ENCODE measurements at regions not wholly inside any gene's neighbourhood (a gene's known extent, or its start where the extent isn't known, plus 50 kb on each side); places are given as distances from the start of the nearest gene placed in this dataset.
A peak's percentile ranks its signal among the peaks of the same experiment; 100 is the strongest.

DNA sequence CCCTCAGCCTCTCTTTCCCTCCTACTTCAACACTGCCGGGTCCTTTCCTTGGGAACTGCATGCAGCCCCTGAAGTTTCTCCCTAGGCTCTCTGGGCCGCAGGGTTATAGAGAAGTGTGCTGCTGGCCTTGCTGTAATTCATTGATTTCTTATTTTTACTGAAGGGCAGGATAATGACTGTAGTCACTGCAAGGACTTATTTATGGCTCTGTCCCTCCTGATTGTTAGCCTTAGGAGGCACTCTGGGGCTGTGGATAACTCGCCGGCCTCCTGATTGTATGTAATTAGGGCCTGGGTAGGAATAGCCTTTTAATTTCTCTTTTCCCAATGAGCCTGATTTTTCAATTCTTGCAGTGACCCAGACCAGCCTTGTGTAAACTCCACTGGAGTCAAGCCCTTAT is 138.3 kb upstream of the CDH13 start:
- no peak for DNase-seq

DNA sequence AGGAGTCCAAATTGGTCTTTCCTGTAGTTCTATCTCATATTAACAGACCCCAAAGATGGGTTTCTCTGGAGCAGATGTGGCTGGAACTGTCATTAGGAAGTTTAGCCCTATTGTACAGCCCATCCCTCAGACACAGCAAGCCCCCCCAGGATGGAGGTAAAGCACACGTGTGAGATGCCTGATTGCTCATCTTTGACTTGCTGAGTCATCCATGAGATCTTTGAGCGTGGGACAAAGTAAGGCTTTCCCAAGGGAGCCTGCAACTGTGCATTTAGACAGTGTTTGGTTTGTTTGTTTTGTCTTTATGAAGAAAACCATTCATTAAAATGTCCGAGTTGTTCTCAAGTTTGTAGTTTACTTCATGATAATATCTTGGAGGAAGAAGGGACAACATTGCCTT is 145.3 kb upstream of the CDH13 start:
- DNase-seq: no peak

DNA sequence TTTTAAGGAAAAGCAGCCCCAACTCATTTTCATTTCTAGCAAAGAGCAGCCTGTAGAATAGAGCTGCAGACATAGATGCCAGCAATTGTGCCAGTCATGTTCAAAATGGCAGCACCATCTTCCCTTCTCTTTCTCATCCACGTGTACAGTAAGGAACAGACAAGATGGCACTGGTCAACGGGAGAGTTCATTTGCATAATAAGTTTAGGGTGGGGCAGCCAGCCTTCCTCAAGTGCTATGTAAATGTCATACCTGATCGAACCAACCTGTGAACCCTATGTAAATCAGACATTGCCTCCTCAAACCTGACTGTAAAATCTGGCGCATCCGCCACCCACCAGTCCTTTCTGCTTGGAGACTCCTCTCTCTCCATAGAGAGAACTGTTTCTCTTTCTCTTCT is 150.0 kb upstream of the CDH13 start:
- DNase-seq: no peak

DNA sequence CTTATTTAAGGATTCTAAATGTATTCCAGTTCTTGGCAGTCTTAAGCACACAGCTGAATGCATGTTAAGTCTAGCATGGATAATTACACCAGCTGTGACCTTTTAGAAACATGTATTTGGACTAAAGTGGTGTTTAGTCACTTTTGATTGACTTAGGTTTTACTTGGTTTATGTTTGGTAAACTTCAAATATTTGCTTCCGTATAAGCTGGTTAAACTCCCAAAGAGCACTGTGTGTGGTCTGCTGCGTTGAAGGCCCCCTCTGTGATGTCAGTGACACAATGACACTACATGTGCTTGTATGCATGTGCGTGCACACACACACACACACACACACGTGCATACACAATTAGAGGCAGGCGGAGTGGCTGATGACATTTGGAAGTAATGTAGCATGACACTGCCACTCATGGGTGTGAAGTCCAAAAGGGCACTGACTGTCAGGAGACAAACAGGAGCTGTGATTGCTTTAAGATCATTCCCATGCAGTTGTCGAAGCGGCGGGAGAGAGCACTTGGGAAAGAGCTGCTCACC is 156.1 kb upstream of the CDH13 start:
- peak; percentile 78 for DNase-seq

DNA sequence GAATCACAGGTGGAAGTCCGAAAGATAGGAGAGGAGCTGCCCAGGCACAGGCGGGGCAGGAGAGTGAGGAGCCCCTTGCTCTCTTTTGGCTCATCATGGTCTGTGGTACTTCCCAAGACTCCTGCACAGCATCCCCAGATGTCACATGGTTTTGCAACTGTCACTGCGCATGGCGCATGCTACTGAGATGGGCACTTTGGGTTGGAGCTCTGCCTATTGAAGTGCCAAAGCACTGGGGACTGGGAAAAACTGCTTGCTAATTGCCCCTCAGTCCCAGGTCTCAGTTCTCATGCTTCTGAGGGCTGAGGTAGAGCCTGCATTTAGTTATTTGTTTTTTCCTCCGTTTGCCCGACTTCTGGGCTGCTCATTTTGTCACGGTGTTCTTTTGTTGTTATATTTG is 156.8 kb upstream of the CDH13 start:
- peak; percentile 58 for DNase-seq

DNA sequence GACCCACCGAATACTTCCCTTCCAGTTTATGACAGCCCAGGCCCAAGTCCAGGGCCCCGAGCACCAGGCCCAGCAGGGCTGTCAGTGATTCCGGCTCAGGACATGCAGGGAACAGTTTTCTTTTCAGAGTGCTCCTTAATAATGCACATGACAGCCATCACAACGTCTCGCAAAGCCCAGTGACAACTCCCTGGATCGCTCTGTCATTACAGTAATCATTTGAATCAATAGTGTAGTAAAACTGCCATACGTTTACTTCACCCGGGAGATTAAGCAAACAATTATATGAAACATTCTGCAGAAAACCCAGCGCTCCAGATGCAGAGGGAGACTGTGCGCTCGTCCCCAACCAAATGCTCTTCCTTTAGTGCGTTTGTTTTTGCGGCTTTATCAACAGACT is 162.6 kb upstream of the CDH13 start:
- peak; percentile 28 for DNase-seq

DNA sequence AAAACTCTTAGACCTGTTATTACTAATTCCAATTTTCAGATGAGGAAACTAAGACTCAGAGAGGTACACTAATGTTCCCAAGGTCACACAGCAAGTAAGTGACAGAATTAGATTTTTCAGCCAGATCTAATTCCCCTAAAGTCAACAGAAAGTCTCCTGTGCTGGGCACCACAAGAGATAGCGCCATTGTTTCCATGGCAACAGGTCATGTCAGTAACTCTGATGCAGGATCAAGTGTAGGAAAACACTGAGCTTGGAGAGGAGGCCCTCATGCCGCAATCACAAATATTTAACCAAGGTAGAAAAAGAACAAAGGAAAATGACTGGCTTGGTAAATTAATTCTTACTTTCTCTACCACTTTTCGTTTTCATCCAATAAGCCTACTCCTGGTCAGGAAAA is 166.0 kb upstream of the CDH13 start:
- no peak for DNase-seq

DNA sequence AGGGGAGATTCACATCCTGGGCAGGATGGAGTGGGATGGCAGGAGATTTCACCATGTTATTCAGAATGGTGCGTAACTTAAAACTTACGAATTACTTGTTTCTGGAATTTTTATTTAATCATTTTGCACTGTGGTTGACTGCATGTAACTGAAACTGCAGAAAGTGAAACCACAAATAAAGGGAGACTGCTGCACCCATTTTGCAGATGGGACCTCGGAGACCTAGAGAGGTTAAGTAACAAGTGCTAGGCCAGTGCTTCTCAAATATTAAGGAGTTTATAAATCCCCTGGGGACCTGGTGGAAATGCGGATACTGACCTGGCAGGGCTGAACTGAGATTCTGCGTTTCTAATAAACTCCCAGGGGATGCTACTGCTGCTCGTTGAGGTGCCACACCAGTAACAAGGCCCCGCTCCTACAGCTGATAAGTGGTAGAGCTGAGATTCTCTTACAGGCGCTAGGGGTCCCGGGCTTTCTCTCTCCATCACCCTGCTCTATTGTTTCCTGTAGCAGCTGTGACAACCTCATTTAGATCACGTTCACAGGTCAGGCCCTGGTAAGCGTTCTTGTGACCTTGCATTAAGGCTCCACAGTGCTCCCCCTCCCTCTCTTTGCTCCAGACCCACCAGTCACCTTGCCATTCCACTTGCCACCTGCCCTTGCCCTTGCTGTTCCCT is 167.1 kb upstream of the CDH13 start:
- no peak for DNase-seq

DNA sequence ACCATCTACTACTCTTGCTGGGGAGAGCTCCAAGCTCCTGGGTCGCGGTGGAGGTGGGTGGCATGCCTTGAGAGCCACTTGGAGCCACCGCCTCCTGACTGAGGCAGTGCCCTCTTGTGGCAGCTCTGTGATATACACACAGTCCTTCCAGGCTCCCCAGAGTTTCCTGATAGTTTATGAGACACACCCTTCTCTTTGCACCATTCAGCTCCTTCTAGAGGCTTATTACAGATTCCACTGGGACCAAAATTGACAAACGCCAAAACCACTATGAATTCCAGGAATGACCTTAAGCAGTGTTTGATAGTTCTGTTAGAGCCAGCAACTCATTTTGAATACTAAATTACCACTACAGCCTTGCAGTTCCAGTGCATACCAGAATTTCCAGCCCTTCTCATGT is 170.1 kb upstream of the CDH13 start:
- peak; percentile 64 for DNase-seq

DNA sequence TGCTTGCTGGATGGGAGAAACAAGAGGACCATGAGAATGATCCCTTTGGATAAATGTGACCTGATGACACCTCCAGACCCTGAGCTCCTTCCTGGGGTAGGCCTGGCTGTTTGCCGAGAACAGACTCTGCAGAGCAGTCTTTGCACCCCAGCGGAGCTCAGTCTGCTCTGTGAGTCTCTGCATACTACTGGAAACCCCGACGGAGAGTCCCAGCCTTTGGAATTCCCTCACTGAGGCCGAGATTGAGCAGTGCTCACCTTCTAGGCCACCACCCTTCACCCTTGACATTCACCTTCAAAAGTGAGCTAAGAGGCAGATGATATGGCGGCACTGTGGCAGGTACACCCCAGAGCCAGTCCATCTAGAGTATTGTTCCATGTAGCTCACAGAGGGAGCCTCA is 172.2 kb upstream of the CDH13 start:
- DNase-seq: no peak

DNA sequence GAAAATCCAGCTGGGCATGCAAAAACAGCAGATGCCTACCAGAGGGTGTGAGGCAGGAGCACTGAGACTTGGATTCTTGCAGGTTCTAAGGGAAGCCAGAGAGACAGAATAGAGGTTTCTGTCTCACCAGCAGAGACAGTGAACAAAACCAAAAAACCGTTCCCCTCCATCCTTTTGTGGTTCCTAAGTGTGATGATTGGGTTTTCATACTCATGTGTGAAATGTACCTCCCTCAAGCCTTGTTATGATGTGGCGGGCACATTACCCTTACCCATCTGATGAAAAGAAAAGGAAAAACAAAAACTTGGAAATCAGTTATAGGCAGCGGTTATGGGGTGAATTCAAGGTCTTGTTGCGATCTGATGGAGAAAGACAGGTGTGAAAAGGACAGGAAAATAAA is 172.6 kb upstream of the CDH13 start:
- no peak for DNase-seq

DNA sequence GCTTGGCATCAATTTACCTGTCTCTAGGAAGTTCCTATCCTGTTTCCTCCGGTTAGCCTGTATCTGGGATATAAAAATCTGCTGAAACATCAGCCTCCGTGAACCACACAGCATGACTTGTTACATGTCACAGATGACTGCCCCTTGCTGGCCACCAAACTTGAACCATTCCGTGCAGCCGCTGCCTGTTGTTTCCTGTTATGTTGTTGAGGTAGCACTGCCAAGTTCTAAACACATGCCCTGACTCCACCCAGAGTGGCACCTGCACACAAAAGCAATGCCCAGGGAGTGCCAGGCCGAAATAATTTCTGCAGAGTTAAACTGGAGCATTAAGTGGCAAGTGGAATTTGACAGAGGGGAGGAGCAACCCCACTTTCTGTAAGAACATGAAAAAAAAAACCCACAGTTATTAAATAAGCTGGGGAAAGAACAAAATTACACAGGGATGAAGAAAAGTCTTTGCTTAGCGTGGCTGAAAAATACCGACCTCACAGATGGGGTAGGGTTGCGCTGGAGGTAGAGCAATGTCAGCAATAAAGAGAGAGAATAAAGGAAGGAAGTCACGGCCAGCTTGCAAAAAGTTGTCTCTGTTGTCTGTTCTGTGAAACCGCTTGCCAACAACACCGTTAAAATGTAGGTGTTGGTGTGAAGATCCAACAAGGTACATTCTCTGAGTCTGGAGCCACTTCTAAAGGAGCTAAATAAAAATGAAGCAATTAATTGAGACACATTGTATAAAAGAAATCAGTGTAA is 174.6 kb upstream of the CDH13 start:
- no peak for DNase-seq

DNA sequence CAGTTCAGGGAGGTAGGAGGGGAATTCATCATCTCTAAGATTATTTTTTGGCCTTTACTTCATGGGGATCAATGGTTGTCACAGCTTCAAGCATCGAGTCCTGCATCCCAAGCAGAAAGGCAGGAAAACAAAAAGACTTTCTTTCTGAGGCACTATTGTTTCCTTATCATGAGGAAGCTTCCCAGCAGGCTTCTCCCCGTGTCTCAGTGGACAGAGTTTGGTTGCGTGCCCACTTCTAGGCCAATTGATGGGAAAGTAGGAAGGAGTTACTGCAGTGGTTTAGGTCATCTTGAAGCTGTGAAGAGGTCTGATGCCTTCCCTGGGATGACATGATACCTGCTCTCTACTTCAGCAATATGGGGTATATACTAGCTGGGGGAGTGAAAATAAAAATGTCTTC is 175.3 kb upstream of the CDH13 start:
- DNase-seq: no peak

DNA sequence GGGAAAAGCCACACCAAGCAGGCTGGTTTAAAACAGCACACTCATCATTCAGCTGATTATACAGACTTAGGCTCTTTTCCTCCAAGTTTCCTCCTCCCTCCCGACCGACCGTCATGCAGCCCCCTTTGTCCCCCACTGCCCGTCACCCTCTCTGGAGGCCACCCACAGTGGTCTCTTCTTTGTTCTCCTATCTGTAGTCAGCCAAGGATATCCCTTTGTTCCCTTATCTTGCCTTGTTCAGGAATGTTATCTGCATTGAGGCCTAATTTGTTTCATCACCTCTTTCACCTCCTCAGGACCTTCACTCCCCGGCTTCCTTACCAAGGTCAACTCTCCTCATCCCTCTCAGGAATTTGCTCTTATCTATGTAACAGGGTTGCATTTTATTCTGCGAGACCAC is 186.4 kb upstream of the CDH13 start:
- DNase-seq: no peak

DNA sequence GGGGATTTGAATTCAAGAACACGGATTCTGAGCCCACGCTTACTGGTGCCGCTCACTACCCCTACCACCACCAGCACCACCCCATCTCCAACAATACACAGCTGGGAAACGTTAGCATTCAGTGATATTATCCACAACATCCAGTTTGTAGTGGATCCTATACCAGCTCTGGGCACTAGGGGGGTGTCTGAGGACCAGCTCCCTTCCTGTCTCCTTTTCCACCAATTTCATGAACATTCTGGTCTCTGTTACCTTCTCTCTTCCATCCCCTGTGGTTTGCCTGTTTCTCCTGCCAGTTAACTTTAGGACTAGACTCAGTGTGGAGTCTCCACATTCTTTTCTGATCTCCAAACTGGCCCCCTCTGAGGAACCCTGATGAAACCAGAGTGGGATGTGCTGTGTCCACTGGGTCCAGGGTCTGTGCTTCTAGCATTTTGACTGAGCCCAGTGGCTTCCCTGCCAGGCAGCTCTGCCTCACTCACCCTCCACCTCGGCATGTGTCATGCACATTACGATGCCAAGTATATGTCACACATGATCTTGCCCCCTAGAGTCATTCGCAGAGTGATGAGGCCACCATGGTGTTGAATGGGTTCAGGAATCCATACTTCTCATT is 187.0 kb upstream of the CDH13 start:
- no peak for DNase-seq

DNA sequence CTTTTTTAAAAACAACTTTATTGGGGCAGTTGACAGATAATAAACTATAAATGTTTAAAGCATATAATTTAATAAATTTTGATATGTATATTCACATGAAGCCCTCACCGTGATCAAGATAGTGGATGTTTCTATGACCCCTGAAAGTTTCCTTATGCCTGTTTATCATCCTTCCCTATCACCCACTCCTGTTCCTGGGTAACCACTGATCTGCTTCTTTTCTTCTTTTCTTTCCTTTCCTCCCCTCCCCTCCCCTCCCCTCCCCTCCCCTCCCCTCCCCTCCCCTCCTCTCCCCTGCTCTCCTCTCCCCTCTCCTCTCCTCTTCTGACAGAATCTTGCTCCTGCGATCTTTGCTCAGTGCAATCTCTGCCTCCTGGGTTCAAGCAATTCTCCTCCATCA is 193.7 kb upstream of the CDH13 start:
- no peak for DNase-seq

DNA sequence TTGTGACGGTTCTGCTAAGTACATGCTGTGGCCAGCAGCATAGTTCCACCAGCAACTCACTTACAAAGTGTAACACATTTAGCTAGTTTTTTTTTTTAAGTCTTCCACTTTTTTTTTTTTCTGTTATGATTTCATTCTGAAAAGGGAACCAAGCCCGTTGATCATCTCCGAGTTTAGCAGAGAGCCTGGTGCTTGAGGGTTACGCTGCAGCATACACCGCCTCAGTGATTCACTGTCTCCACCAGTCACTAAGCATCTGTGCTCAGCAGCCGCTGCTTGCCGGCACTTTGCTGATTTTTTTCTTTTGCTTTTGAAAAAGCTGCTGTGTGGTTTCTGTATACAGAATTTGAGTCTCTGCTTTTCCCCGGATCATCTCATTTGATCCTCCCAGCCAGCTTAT is 194.5 kb upstream of the CDH13 start:
- peak; percentile 40 for DNase-seq

DNA sequence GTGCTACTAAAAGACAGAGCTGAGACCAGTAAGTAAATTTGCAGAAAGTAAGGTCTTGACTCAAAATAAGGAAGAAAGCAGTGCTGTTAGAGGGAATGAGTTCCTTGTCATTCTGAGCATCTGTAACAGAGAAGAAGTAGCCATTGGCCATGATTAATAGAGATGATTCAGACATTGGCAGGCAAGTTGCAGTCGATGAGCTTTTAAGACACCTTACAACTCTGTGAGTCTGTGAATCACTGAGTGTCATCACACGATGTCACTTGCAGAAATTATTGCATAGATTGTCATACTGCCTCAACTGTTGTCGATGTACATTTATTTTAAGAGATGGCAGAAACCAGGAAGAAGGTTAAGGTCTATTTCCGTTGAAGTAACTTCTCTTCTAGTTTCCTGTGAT is 201.1 kb upstream of the CDH13 start:
- no peak for DNase-seq

DNA sequence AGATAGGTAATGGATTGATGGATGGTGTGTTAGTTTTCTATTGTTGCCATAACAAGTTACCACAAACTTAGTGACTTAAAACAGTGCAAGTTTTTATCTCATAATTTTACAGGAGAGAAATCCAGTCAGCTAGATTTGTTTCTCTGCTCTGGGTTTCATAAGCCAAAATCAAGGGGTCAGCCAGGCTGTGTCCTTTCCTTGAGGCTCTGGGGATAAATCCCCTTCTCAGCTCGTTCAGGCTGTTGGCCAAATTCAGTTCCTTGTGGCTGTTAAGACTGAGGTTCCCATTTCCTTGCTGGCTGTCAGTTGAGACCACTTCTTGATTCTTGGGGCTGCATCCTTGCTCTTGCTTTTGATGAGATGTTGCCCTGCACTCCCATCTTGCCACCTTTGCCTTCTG is 204.9 kb upstream of the CDH13 start:
- no peak for DNase-seq

DNA sequence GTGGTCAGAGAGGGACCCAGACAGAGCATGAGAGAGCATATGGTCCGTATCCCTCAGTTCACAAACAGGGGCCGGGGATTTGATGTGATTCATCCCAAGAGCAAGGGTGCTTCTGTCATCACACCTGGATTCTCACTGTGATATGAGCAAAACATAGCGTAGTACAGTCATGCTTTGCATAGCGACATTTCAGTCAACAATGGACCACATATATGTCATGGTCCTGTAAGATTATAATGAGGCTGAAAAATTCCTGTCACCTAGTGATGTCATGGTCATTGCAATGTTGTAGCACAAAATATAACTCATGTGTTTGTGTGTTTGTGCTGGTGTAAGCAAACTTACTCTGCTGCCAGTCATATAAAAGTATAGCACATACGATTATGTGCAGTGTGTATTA is 207.4 kb upstream of the CDH13 start:
- no peak for DNase-seq

DNA sequence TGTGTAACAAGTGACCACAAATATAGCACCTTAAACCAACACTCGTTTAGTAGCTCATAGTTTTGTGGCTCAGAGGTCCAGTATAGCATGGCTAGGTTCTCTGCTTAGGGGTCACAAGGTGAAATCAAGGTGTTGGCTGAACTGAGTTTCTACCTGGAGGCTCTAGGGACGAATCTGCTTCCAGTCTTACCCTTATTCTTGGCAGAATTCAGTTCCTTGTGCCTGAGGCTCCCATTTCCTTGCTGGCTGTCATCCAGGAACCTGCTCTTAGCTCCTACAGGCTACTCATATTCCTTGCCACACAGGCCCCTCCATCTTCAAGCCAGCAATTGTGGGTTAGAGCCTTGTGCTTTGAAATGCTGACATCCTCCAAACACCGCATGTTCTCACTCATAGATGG is 212.3 kb upstream of the CDH13 start:
- DNase-seq: no peak

DNA sequence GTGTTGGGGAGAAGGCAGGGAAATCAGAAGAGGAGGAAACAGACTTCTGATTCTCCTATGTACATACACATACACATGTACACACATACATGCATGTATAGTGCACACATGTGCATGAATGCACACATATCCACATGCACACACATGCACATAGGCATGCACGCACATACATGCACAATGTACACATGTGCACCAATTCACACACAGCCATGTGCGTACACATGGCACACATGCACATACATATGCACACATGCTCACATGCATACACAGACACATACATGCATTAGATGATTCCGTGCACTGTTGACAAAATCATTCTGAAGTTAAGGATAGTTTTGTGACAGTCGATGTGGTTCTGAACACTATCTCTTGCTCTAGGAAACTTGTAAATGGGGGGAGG is 214.0 kb upstream of the CDH13 start:
- DNase-seq: no peak

DNA sequence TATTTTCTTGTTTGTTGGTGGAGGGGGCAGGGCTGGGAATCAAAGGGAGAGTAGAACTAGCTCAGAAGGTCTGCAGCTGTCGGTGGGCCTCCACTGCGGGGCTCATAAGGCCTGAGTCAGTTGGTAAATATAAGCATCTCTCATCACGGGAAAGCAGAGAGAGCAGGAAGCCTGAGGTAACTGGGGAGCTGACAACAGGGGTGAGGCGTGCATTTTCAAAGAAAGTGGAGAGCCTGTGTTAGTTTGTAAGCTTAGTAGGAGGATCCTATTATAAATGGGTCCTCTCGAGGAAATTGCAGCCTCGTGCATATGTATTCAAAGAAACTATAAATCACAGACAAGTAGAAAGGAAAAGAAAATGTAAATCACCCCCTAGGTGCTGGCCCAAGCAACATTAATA is 221.0 kb upstream of the CDH13 start:
- no peak for DNase-seq

DNA sequence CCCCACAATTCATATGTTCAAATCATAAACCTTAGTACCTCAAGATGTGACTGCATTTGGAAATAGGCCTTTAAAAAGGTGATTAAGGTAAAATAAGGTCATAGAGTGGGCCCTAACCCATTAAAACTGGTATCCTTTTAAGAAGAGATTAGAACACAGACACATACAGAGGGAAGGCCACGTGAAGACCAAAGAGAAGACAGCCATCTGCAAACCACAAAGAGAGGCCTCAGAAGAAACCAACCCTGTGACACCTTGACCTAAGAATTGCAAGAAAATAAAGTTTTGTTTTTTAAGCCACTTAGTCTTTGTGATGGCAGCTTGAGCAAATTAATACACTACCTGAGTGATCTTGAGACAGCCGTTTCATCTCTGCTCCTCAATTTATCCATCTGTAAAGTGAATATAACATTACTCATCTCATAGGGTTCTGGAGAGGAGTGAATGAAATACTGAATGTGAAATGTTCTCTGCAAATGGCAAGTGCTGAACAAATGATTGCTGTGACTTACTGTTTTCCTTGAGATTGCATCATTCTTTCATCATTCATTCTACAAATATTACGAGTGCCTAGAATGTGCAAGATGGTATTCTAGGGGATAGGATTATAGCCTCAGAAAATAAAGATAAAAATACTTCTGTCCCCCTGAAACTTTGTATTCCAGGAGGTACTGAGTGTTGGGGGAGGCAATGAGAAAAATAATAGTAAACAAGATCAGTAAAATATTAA is 222.0 kb upstream of the CDH13 start:
- DNase-seq: no peak

Measured in retina (tissue), 1 donor.